Erythroblast (primary cell): ENCODE measurements at regions not wholly inside any gene's neighbourhood (a gene's known extent, or its start where the extent isn't known, plus 50 kb on each side); places are given as distances from the start of the nearest gene placed in this dataset.
"Not testable (repeated sequence)": the region's sequence is repeated elsewhere in the genome, so short reads cannot be mapped to it uniquely, and the experiment has no call there.

Experiments used
- DNase-seq, 2 experiments: peaks; one replicate each; lab custom pipeline; 2025; lab: John Stamatoyannopoulos, UW
- GATA1 ChIP-seq: IDR thresholded peaks from 2 replicates; pipeline ENCODE4 v1.6.1; 2011; ENCODE audit warnings: low read depth, mild to moderate bottlenecking, control low read depth, low read length, moderate library complexity
- POLR2A ChIP-seq: IDR thresholded peaks from 2 replicates; pipeline ENCODE4 v1.6.1; 2011; ENCODE audit warnings: mild to moderate bottlenecking, low read length

DNA sequence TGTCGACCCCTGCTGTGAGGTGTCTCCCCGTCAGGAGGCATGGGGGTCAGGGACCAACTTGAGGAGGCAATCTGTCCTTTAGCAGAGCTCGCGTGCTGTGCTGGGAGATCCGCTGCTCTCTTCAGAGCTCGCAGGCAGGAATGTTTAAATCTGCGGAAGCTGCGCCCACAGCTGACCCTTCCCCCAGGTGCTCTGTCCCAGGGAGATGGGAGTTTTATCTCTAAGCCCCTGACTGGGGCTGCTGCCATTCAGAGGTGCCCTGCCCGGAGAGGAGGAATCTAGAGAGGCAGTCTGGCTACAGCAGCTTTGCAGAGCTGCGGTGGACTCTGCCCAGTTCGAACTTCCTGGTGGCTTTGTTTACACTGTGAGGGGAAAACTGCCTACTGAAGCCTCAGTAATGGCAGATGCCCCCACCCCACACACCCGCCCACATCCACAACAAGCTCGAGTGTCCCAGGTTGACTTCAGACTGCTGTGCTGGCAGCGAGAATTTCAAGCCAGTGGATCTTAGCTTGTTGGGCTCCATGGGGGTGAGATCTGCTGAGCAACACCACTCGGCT lies 133.1 kb downstream of the CENPC start:
- DNase-seq: not testable (repeated sequence)

DNA sequence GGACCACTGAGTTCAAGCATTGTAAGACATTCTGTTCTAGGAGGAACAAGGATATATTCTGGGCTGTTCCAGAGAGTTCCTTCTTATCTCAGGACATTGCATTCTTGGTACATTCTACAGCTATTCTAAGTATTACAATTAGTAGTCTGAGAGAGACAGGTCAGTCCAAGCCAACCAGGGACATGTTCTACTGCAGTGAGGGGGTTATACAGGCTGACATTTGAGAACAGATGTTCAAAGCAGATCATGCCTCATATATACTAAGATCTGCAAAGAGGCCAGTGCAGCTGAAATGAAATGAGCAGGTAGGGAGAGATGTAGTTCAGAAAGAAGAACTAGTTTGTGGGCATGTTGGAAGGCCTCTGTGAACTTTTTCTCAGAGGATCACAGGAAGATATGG lies 142.0 kb downstream of the CENPC start:
- no peak for TF ChIP-seq POLR2A
- no peak for TF ChIP-seq GATA1

DNA sequence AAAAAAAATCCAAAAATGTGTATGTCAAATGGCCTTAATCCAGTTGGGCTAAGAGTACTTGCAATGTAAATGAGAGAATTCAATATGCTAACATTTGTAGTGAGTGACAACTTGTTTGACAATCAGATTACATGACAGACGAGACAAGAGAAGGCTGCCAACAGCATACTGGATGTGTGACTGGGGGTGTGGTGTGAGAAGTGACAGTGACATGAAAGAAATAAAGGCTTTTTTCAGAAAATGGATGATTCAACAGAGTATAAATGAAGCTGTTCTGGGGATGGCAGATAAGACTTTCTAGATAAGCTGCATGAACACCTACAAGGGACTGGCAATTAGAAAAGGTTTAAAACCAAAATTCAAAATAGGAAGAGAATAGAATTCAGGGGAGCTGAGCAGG lies 143.4 kb downstream of the CENPC start:
- TF ChIP-seq POLR2A: no peak
- TF ChIP-seq GATA1: no peak
- peak; percentile 3 to 45 for DNase-seq

More for the DNA sequence above, 142.0 kb downstream of the CENPC start:
- no peak for DNase-seq

DNA sequence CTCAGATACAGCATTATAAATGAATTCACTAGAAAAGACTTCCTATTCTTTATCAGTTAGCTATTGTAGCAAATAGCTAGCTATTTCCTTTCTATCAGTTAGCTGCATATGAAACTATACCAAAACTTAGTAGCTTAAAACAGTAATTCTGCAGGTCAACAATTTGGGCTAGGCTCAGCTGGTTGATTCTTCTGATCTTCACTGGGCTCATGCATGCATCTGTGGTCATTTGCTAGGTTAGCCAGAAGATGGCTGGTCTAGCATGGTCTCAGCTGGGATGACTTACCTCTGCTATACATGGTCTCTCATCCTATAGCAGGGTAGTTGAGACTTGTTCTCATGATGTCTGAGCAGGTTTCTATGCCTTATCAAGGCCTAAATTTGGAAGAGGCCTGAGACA lies 147.4 kb downstream of the CENPC start:
- no peak for TF ChIP-seq GATA1
- TF ChIP-seq POLR2A: no peak
- DNase-seq: no peak

DNA sequence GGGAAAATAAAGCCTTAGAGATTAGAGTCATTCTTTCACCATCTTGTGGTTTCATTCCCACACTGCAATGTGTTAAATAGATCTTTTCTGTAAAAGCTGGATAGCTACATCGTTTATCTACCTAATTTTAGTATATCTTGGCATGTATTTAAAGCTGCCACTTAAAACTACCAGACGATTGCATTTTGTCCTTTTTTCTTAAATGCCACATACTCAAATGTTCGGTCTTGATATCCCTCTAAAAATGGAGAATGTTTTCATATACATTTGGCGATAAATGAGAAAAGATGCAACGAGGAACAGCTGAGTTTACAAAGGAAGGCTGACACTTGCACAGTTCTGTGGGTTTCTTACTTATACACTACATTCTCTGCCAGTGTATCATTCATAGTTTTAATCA lies 148.3 kb downstream of the CENPC start:
- DNase-seq: no peak

DNA sequence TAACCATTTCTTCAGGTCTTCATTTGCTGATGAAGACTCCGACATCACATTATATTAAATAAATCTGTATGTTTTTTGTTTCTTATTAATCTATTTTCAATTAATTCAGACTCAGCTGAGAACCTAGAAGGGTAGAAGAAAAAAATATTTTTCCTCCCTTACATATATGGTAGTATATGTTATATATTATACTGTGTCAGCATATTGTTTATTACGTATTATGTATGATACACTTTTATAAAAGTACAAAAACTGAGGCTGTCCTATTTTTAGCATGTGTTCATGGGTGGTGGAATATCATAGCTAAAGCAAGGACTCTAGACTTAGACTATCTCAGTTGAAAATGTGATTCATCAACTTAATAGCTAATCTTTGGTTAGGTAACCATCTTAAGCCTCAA lies 149.3 kb downstream of the CENPC start:
- DNase-seq: no peak

More for the DNA sequence above, 148.3 kb downstream of the CENPC start:
- no peak for TF ChIP-seq GATA1
- no peak for TF ChIP-seq POLR2A

DNA sequence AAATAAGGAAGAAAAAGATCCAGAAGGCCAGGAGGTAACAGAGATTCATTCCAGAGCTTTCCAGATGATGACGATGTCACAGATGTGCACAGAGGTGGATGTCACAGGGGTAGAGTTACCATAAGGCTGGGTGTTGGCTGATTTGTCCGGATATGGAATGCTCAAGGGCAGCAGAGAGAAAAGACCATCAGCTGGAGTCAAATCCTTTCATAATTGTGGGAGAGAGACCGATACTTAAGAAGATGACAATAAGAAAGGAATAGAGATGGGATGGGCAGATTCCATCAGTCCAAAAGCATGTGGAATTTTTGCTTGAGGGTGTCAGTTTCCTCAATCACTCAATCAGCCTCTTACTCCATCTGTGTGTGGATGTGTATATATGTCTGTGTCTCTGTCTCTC lies 150.4 kb downstream of the CENPC start:
- TF ChIP-seq GATA1 (no peak), POLR2A (no peak)
- no peak for DNase-seq

More for the DNA sequence above, 149.3 kb downstream of the CENPC start:
- no peak for TF ChIP-seq POLR2A
- TF ChIP-seq GATA1: no peak

DNA sequence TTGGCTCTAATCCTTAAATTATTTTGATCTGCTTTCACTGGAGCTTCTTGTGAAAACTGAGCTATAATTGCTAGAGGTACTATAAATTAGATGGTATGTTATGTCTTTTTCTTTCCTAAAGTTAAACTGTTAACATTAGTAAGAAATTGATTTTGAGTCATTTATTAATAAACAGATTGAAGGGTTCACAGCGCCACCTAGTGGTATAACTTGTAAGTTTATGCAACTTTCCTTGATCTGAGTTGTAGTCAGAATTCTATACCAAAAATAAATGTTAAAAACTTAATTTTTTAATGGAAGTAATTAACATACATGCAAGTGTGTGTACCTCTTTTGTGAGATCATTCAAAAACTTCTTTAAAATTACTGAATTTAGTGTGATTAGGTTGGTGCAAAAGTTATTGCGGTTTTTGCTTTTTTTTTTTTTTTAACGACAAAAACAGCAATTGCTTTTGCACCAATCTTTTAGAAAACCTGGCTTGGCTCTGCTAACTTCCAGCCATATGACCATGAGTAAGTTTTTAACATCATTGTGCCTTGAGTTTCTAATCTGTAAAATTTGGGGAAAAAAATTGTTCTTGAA lies 151.5 kb downstream of the CENPC start:
- TF ChIP-seq GATA1: no peak
- no peak for TF ChIP-seq POLR2A
- peak; percentile 61 to 82 for DNase-seq

DNA sequence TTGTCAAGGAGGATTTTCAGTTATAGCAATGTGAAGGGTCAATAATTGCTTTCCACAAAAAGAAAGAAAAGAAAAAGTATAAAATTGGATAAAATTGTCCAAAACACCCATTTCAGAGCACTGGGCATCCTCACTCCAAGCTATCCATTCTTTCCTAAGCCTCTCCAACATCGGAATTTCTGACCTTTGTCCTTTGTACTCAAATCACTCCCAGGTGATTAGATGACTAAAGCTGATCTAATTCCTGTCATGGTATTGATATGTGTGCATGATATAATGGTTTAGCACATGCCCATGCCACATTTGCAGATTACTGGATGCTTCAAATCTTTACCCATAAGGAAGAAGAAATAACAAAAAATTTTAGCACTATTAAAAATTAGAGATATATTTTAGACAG lies 152.3 kb downstream of the CENPC start:
- no peak for DNase-seq
- no peak for TF ChIP-seq GATA1
- TF ChIP-seq POLR2A: no peak

DNA sequence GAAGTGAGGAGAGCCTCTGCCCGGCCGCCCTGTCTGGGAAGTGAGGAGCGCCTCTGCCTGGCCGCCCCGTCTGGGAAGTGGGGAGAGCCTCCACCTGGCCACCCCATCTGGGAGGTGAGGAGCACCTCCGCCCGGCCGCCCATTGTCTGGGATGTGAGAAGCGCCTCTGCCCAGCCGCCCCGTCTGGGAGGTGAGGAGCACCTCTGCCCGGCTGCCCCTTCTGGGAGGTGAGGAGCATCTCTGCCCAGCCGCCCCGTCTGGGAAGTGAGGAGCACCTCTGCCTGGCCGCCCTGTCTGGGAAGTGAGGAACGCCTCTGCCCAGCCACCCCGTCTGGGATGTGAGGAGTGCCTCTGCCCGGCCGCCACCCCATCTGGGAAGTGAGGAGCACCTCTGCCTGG lies 163.9 kb downstream of the CENPC start:
- DNase-seq: not testable (repeated sequence)

DNA sequence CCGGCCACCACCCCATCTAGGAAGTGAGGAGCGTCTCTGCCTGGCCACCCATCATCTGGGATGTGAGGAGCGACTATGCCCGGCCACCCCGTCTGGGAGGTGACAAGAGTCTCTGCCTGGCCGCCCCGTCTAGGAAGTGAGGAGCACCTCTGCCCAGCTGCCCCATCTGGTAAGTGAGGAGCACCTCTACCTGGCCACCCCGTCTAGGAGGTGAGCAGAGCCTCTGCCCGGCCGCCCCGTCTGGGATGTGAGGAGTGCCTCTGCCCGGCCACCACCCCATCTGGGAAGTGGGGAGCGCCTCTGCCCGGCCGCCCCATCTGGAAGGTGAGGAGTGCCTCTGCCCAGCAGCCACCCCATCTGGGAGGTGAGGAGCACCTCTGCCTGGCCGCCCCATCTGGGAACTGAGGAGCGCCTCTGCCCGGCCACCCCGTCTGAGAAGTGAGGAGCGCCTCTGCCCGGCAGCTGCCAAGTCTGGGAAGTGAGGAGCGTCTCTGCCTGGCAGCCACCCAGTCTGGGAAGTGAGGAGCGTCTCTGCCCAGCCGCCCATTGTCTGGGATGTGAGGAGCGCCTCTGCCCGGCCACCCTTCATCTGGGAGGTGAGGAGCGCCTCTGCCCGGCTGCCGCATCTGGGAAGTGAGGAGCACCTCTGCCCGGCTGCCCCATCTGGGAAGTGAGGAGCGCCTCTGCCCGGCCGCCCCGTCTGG lies 164.4 kb downstream of the CENPC start:
- DNase-seq: not testable (repeated sequence)

DNA sequence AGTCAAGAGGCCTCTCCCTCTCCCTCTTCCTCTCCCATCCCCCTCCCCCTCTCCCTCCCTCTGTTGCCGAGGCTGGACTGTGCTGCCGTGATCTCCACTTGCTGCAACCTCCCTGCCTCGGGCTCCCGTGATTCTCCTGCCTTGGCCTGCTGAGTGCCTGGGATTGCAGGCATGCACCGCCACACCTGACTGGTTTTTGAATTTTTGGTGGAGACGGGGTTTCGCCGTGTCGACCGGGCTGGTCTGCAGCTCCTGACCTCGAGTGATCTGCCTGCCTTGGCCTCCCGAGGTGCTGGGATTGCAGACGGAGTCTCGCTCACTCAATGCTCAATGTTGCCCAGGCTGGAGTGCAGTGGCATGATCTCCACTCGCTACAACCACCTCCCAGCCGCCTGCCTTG lies 165.1 kb downstream of the CENPC start:
- TF ChIP-seq GATA1 (no peak), POLR2A (no peak)
- DNase-seq: no peak

DNA sequence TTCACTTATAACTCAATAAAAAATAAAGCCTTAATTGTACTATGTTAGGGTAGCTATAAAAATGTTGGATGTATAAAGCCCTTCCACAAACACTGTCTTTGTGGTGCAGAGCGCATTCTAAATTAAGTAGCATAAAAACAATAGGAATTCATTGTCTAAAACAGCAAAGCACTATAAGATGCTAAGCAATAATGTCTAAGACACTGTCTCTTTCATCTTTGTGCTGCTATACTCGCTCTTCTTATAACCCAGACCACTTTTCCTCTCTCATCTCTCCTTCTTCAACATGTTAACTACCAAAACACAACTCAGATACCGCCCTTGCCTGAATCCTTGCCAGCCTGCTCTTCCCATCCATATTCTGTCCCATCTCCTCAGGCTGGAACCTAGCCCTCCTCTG lies 170.0 kb downstream of the CENPC start:
- TF ChIP-seq GATA1: no peak
- no peak for TF ChIP-seq POLR2A
- no peak for DNase-seq

DNA sequence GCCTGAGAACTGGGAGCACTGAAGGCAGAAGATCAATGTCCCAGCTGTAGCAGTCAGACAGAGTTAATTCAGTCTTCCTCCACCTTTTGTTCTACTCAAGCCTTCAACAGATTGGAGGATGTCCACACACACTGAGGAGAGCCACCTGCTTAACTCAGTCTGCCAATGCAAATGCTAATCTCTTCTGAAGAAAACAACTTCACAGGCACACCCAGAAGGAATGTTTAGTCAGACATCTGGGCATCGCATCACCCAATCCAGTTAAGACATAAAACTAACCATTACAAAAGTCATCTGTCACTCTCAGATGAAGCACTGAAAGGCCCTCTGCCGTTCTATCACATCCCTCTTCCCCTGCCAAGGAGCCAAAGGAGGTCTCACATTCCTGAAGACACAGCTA lies 173.7 kb downstream of the CENPC start:
- peak; percentile 4 to 47 for DNase-seq
- TF ChIP-seq POLR2A: no peak
- TF ChIP-seq GATA1: no peak

DNA sequence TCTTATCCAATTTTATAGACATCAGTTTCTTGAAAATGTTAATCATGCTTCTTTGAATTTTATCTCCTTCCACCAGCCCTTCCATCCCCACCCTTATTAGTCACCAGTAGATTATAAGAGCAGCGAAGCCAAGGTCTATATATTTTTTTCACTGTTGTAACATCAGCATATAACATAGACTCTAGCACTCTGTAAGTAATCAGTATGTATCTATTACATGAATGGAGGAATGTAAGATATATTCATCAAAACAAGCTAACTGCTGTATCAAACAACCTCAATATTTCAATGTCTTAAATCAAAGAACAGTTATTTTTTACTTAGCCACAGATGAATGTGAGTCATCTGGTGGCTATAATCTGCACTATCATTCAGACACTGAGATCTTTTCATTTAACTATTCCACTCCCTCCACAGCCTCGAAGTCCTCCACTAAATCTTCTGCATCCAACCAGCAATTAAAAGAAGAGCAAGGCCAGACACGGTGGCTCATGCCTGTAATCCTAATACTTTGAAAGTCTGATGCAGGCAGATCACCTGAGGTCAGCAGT lies 178.9 kb downstream of the CENPC start:
- peak; percentile 85 to 89 for DNase-seq
- no peak for TF ChIP-seq GATA1
- TF ChIP-seq POLR2A: no peak
